HUES64 (cell line): ENCODE measurements at regions not wholly inside any gene's neighbourhood (a gene's known extent, or its start where the extent isn't known, plus 50 kb on each side); places are given as distances from the start of the nearest gene placed in this dataset.

Experiments used
- H3K27ac ChIP-seq: 2 replicates; pipeline ENCODE4 v1.7.0; 2013; ENCODE audit warnings: low read depth, low read length, inconsistent platforms
- H3K27me3 ChIP-seq: 2 replicates; pipeline ENCODE4 v1.6.1; 2013; ENCODE audit warnings: mild to moderate bottlenecking, low read length; ENCODE audit not compliant: insufficient read depth
- H3K36me3 ChIP-seq: 2 replicates; pipeline ENCODE4 v1.6.1; 2013; ENCODE audit warnings: mild to moderate bottlenecking, low read length; ENCODE audit not compliant: insufficient read depth
- H3K4me1 ChIP-seq: 2 replicates; pipeline ENCODE4 v1.6.1; 2013; ENCODE audit warnings: mild to moderate bottlenecking, low read length, moderate library complexity; ENCODE audit not compliant: insufficient read depth
- H3K4me3 ChIP-seq: 2 replicates; pipeline ENCODE4 v1.5.1; 2013; ENCODE audit warnings: mild to moderate bottlenecking, low read length, moderate library complexity
- H3K9ac ChIP-seq: 2 replicates; pipeline ENCODE4 v1.6.1; 2013; ENCODE audit warnings: mild to moderate bottlenecking, low read depth, low read length
- H3K9me3 ChIP-seq: 2 replicates; pipeline ENCODE4 v1.6.1; 2013; ENCODE audit warnings: low read depth, low read length; ENCODE audit not compliant: insufficient read depth
- WGBS: fragments of 150-250, 120-280 bp; methylation state at CpG from one replicate; pipeline ENCODE4 v1.1.7; 2013; ENCODE audit warnings: missing lambda C conversion rate; 5-methylcytosine and 5-hydroxymethylcytosine counted together

DNA sequence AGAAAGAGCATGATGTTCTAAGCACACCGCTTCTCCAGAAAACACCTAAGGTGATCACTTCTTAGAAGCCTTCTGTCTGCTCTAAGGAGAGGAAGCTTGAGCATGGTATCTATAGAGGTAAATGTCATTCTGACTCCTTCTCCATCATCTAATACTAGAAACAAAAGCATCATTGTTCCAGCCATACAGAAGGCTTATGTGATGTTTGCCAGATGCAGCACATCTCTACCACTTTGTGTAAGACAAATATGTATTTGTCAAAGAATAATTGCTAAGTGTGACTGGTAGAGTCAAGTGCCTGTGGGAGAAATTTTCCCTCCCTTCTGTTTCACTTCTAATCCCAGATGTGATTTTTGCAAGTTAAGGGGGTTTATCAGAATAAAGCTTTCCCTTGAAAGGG is 217.1 kb downstream of the HS3ST3A1 start:
- no peak overlapping the region for H3K9ac ChIP-seq
- 100% methylated on average over 1 of the region's 1 CpG for WGBS
- H3K27me3 ChIP-seq, result no peaks in the 10 kb centered on the region
- no peaks in the 10 kb centered on the region for H3K4me1 ChIP-seq
- no peaks in the 10 kb centered on the region for H3K36me3 ChIP-seq
- H3K4me3 ChIP-seq, result no peak overlapping the region
- H3K9me3 ChIP-seq, result no peaks in the 10 kb centered on the region
- no peak overlapping the region for H3K27ac ChIP-seq

DNA sequence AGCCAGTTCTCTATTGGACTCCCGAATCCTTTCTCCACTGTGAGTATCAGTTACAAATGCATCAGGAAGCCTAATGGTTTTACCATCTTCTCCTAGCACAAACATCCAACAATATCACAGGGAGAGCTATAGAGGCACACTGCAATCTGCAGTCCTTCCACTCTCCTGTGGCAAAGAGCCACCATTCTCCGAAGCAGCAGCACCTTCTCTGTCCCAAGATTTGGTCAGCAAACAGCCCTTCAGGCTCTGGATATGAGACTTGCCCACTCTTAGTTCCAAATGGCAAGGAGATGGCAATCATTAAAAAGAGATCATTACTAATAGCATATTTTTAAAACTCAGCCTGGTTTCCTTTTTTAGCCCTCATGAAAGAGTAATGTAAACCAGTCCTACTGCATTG is 223.4 kb downstream of the HS3ST3A1 start:
- Histone ChIP-seq H3K9ac (no peak overlapping the region), H3K4me1 (no peaks in the 10 kb centered on the region), H3K9me3 (no peaks in the 10 kb centered on the region), H3K27ac (no peak overlapping the region), H3K36me3 (no peaks in the 10 kb centered on the region), H3K4me3 (no peak overlapping the region), H3K27me3 (no peaks in the 10 kb centered on the region)
- WGBS, result 99% methylated on average over 2 of the region's 2 CpGs

- H3K27ac ChIP-seq, result no peak overlapping the region
- H3K27me3 ChIP-seq, result no peaks in the 10 kb centered on the region
- no peaks in the 10 kb centered on the region for H3K4me1 ChIP-seq
- no peaks in the 10 kb centered on the region for H3K9me3 ChIP-seq
- H3K9ac ChIP-seq, result no peak overlapping the region
- WGBS, result 94% methylated on average over 9 of the region's 9 CpGs
- H3K36me3 ChIP-seq, result no peaks in the 10 kb centered on the region
- no peak overlapping the region for H3K4me3 ChIP-seq
Observed at GRCh38 chr17:13374203-13375143, 227.3 kb downstream of the HS3ST3A1 start.

DNA sequence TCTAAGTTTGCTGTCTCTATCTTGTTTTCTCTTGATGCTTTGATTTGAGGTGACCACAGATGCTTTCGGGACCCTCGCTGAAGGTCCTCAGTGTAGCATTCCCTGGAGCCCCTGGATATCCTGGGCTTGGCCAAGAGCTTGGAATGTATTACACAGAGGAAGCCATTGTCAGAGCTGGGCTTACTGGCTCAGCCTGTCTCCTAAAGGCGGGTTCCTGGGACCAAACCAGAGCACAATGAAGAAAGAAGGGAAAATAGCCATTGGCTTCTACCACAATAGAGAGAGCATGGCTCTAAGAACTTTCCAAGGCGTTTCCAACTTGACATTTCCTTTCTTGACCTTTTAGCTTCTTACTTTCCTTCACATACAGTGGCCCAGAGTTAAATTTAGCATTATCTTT is 229.3 kb downstream of the HS3ST3A1 start:
- Histone ChIP-seq H3K27ac (no peak overlapping the region), H3K36me3 (no peaks in the 10 kb centered on the region), H3K4me3 (no peak overlapping the region), H3K9me3 (no peaks in the 10 kb centered on the region), H3K9ac (no peak overlapping the region), H3K27me3 (no peaks in the 10 kb centered on the region), H3K4me1 (no peaks in the 10 kb centered on the region)
- 92% methylated on average over 4 of the region's 4 CpGs for WGBS

DNA sequence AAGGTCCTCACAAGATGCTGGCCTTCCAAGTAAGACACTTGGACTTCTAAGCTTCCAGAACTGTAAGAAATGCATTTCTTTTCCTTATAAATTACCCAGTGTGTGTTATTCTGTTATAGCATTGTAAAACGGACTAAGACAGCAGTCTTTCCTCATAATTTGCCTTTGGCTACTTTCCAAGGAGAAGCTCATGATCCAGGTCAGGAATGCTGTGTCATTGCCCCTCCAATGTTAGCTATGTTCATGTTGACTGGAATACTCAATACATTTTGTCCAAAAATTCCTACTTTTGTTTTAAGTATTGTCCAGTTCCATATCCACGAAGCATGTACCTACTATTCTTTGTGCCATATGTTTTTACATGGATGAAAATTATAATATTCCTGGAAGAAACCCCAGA is 234.6 kb downstream of the HS3ST3A1 start:
- WGBS, result 94% methylated on average over 1 of the region's 2 CpGs
- Histone ChIP-seq H3K9me3 (no peaks in the 10 kb centered on the region), H3K27ac (no peak overlapping the region), H3K4me3 (no peak overlapping the region), H3K27me3 (peaks cover 5% of the 10 kb centered on the region; the same call in 1 of the 2 replicates), H3K4me1 (no peaks in the 10 kb centered on the region), H3K9ac (no peak overlapping the region), H3K36me3 (no peaks in the 10 kb centered on the region)

- H3K27me3 ChIP-seq, result peaks cover 5% of the 10 kb centered on the region; the same call in 1 of the 2 replicates
- 93% methylated on average over 1 of the region's 4 CpGs for WGBS
- no peaks in the 10 kb centered on the region for H3K9me3 ChIP-seq
- no peak overlapping the region for H3K4me3 ChIP-seq
- no peaks in the 10 kb centered on the region for H3K36me3 ChIP-seq
- H3K9ac ChIP-seq, result no peak overlapping the region
- no peaks in the 10 kb centered on the region for H3K4me1 ChIP-seq
- no peak overlapping the region for H3K27ac ChIP-seq
Observed at GRCh38 chr17:13365331-13365730, 236.4 kb downstream of the HS3ST3A1 start.

- 92% methylated on average over 1 of the region's 1 CpG for WGBS
Observed at GRCh38 chr17:13363771-13364170, 238.0 kb downstream of the HS3ST3A1 start.

DNA sequence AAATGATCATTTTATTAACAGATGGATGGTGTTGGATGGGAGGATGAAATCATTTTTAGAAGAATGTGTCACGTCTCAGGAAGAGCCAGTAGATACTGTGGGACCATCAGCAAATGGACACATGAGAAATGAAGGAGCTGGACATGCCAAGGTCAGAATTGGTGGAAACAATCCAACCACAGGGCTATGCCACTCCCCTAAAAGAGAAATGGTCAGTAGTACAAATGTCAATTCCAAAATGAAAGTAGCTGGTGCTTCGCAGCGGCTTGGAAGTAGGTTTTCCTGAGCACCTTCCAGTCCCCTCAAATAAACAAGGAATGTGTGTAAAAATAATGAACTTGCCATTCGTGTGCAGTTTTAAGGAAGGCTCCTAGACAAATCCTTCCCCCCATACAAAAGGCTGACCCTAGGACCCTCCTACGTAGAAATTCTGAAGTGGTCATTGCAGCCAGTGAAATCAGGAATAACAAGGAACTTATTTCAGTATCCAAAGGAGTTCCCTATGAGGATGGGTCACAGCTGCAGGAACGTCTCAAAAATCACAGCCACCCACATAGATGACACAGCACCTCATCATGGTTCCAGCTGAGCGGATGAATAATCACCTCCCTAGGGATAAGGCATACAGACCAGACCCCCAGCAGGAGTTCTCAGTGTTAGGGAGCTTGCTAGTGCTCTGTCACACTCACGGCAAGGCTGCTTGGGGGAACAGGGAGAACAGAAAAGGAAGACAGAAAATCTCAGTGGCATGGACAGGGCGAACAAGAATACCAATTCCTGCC is 239.2 kb downstream of the HS3ST3A1 start:
- H3K4me1 ChIP-seq, result no peaks in the 10 kb centered on the region
- H3K27me3 ChIP-seq, result peaks cover 5% of the 10 kb centered on the region; the same call in 1 of the 2 replicates
- WGBS, result 67% methylated on average over 8 of the region's 9 CpGs
- no peak overlapping the region for H3K27ac ChIP-seq
- no peak overlapping the region for H3K9ac ChIP-seq
- H3K36me3 ChIP-seq, result no peaks in the 10 kb centered on the region
- no peaks in the 10 kb centered on the region for H3K9me3 ChIP-seq
- no peak overlapping the region for H3K4me3 ChIP-seq

More at GRCh38 chr17:13363771-13364170, 238.0 kb downstream of the HS3ST3A1 start:
- Histone ChIP-seq H3K27me3 (peaks cover 5% of the 10 kb centered on the region; the same call in 1 of the 2 replicates), H3K27ac (no peak overlapping the region), H3K4me3 (no peak overlapping the region), H3K4me1 (no peaks in the 10 kb centered on the region), H3K36me3 (no peaks in the 10 kb centered on the region), H3K9me3 (no peaks in the 10 kb centered on the region), H3K9ac (no peak overlapping the region)

DNA sequence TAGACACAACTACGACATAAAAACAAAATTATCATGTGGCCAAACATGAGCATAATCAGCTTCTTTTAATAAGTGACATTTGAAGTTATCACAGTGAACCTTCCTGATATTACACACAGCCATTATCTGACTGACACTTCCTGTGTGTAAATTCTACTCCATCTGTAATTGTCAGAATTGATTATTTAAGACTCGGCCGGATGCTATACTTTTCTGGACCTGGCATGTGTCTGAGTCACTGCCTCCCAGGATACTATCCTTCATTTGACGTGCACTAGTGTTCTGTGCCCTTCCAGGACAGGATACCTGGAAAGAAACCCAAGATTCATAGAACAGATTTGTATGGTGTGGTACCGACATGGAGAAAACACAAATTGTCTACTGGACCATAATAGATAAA is 242.0 kb downstream of the HS3ST3A1 start:
- 91% methylated on average over 5 of the region's 5 CpGs for WGBS
- Histone ChIP-seq H3K4me1 (no peaks in the 10 kb centered on the region), H3K9me3 (no peaks in the 10 kb centered on the region), H3K4me3 (no peak overlapping the region), H3K27ac (no peak overlapping the region), H3K9ac (no peak overlapping the region), H3K27me3 (peaks cover 5% of the 10 kb centered on the region; the same call in 1 of the 2 replicates), H3K36me3 (no peaks in the 10 kb centered on the region)

GRCh38 chr17:13355054-13355453 is 246.7 kb downstream of the HS3ST3A1 start:
- H3K36me3 ChIP-seq, result no peaks in the 10 kb centered on the region
- H3K4me3 ChIP-seq, result no peak overlapping the region
- WGBS, result 94% methylated on average over 1 of the region's 1 CpG
- H3K9me3 ChIP-seq, result no peaks in the 10 kb centered on the region
- no peak overlapping the region for H3K27ac ChIP-seq
- H3K27me3 ChIP-seq, result no peaks in the 10 kb centered on the region
- H3K4me1 ChIP-seq, result no peaks in the 10 kb centered on the region
- no peak overlapping the region for H3K9ac ChIP-seq

DNA sequence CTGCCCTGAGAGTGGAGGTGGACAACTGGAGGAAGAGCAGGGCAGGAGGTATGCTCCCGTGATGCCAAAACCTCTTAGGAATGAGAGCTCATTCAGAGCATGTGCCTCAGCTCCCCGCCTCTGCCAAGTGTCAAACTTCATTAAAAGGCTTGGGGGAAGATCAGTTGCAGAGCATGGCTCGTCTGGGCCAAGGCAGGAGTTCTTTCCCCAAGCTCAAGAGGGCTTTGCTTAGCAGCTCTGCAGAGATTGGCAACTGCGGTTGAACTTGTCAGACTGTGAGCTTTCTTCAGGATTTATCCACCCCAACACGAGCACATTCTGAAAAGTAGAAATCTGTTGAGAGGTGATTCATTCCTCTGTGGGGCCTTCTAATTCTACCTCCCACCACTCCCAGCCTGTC is 248.1 kb downstream of the HS3ST3A1 start:
- Histone ChIP-seq H3K27me3 (no peaks in the 10 kb centered on the region), H3K9me3 (no peaks in the 10 kb centered on the region), H3K36me3 (no peaks in the 10 kb centered on the region), H3K4me3 (no peak overlapping the region), H3K27ac (no peak overlapping the region), H3K4me1 (no peaks in the 10 kb centered on the region), H3K9ac (no peak overlapping the region)
- WGBS, result 86% methylated on average over 4 of the region's 5 CpGs
